ENCODE measurements at regions not wholly inside any gene's neighbourhood (a gene's known extent, or its start where the extent isn't known, plus 50 kb on each side); places are given as distances from the start of the nearest gene placed in this dataset.

DNA sequence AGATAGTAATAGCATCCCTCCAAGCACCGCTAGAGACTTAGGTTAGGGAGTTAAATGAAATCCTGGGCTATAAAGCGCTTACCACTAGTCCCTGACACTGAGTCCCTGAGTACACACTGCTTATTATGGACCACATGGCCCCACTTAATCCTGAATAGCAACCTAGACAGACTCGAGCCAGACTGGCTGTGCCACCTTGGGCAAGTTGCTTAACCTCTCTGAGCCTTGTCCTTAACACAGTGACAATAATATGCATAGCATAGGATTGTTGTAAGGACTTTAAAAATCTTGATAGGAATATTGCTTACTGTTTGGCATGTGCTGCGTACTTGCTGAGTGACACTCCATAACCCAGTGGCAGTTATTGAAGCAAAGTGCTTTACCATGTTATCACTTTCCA, 125.6 kb upstream of the SASH1 start:
- no peaks in the 10 kb centered on the region for H3K4me1 Mint-ChIP-seq
- no peaks in the 10 kb centered on the region for H3K36me3 Mint-ChIP-seq
- no peaks in the 10 kb centered on the region for H3K9me3 Mint-ChIP-seq
- no peak overlapping the region for H3K27ac Mint-ChIP-seq
- H3K27me3 Mint-ChIP-seq (ENCODE audit: low read depth in 3 of 3), result peaks cover 0 to 6% (median 3%) of the 10 kb centered on the region in 3 donors
- no peak overlapping the region for H3K4me3 Mint-ChIP-seq
- DNase-seq, result no peak

DNA sequence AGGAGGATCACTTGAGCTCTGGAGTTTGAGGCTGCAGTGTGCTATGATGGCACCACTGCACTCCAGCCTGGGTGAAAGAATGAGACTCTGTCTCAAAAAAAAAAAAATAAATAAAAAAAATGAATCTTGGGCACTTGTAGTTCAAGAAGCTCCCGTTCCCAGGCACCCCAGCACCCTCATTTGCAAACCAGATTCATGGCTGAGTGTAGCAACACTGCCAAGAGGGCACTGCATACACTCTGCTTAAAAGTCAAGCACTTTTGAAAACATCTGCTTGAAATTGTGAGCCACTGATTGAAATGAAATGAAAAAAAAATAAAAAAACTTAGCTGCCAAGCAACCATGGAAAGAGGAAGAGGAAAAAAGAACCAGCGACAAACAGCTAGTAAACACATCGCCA, 124.7 kb upstream of the SASH1 start:
- H3K4me3 Mint-ChIP-seq, result no peak overlapping the region
- H3K27me3 Mint-ChIP-seq (ENCODE audit: low read depth in 3 of 3), result peaks cover 2 to 4% (median 3%) of the 10 kb centered on the region in 3 donors
- DNase-seq, result no peak
- H3K4me1 Mint-ChIP-seq, result no peaks in the 10 kb centered on the region
- H3K27ac Mint-ChIP-seq, result no peak overlapping the region
- no peaks in the 10 kb centered on the region for H3K9me3 Mint-ChIP-seq
- H3K36me3 Mint-ChIP-seq, result no peaks in the 10 kb centered on the region

DNA sequence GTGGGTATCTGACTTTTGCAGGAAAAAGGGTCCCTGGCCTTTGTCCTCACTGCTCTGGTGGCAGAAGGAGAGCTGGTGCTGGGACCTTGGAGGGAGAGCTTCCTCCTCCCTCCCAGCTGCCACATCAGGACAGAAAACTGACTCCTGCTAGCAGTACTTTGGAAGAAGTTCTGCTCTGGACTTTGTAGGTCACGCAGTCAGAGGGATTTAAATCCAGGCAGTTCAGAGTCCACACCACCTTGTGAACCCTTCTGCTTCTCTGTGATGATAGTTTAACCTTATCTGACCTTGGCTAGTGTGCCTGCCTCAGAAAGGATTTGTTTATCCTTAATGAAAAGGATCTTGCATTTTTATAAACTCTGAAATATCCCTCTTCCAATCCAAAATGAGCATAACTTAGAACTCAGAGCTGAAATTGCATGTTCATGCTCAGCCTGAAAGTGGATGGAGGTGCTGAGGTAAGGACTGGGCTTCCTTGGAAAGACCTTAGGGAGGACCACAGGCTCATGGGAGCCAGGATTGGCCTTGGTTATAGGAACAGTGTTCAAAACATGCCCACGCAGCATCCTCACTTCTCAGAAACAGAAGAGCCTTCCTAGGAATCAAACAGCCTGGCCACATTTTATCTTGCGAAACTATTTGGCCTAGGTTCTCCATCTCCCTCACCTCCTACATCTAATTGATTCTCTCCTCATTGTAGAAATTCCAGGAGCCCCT, 123.9 kb upstream of the SASH1 start:
- Mint-ChIP-seq H3K4me1 (no peaks in the 10 kb centered on the region), H3K27me3 (ENCODE audit: low read depth in 3 of 3) (peaks cover 2 to 4% (median 3%) of the 10 kb centered on the region in 3 donors)

DNA sequence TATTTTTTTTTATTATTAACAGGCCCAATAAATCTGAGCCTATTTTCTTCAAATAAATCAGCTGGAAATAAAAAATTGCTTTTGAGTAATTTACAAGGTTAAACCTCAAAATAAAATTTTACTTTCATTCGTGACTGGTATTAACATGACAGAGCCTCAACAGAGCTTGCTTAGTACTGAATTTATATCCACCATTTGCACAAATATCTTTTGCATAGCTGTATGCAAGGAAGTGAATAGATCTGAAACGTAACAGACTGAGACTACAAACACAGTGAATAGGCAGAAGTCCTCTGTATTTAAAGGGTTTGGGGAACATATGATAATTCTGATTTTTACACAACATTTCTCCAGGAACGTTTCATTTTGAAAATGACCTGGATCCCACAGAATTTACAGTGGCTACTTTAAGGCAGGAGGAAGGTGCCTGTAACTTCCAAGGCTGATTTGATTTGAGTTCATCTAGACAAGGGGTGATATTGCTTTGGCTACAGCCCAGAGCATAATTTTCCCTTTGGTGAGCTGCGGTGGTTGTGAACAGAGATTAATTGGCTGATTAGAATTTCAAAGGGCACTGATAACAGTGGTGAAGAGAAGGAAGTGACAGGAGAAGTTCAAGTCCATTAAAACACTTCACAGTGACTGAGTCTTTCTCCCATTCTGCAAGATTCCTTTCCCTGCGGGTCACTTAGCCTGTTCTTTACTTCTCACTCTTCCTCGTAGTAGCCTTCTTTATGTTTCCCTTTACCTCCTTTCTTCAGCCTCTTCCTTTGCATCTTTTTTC, 121.2 kb upstream of the SASH1 start:
- peaks cover 0 to 1% (median 0%) of the 10 kb centered on the region in 6 donors for H3K9me3 Mint-ChIP-seq
- no peaks in the 10 kb centered on the region for H3K4me1 Mint-ChIP-seq
- peaks cover 4 to 5% (median 4%) of the 10 kb centered on the region in 3 donors for H3K27me3 Mint-ChIP-seq (ENCODE audit: low read depth in 3 of 3)
- H3K27ac Mint-ChIP-seq, result no peak overlapping the region
- H3K36me3 Mint-ChIP-seq, result no peaks in the 10 kb centered on the region
- no peak for DNase-seq
- no peak overlapping the region for H3K4me3 Mint-ChIP-seq

More for the DNA sequence above, 123.9 kb upstream of the SASH1 start:
- Mint-ChIP-seq H3K4me3 (no peak overlapping the region), H3K9me3 (no peaks in the 10 kb centered on the region), H3K27ac (no peak overlapping the region), H3K36me3 (no peaks in the 10 kb centered on the region)
- DNase-seq, result no peak

DNA sequence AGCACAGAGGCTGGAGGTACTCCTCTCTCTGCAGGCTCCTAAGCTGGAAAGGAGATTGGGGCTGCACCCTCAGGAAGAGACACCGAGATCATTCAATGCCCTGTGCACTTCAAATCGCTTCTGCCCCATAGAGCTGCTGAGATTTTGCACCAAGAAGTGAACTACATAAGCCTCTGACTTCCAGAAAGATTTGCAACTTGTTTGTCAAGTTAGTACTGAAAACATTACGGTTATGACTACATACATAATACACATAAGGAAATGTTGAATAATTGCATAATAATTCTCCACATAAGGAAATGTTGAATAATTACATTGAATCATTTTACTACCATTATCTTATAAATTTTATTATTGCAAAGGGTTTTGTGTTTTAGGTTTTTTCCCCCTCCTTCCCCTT, 120.3 kb upstream of the SASH1 start:
- H3K4me3 Mint-ChIP-seq, result no peak overlapping the region
- no peak overlapping the region for H3K27ac Mint-ChIP-seq
- no peak for DNase-seq
- H3K9me3 Mint-ChIP-seq, result peaks cover 0 to 1% (median 0%) of the 10 kb centered on the region in 6 donors
- H3K27me3 Mint-ChIP-seq (ENCODE audit: low read depth in 3 of 3), result peaks cover 4 to 6% (median 5%) of the 10 kb centered on the region in 3 donors
- no peaks in the 10 kb centered on the region for H3K4me1 Mint-ChIP-seq
- no peaks in the 10 kb centered on the region for H3K36me3 Mint-ChIP-seq

DNA sequence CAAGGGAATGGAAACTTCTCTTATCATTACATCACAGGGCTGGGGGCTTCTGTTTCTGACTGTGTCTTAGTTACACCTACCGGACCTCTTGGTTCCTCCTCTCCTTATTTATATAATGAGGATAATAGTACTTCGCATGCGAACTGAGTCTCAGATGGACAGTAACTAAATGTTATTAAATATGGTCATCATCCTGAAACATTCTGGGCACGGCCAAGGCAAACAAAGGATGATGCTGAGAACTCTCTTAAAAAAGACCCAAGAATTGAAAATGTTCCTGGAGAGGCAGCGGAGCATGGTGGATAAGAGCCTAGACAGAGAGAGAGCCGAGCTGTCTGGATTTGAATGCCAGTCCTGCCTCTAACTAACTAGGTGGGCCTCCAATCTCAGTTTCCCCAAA, 119.8 kb upstream of the SASH1 start:
- Mint-ChIP-seq H3K9me3 (peaks cover 0 to 1% (median 0%) of the 10 kb centered on the region in 6 donors), H3K27ac (no peak overlapping the region), H3K4me1 (no peaks in the 10 kb centered on the region), H3K4me3 (no peak overlapping the region), H3K27me3 (ENCODE audit: low read depth in 3 of 3) (peaks cover 4 to 6% (median 5%) of the 10 kb centered on the region in 3 donors), H3K36me3 (no peaks in the 10 kb centered on the region)
- no peak for DNase-seq

DNA sequence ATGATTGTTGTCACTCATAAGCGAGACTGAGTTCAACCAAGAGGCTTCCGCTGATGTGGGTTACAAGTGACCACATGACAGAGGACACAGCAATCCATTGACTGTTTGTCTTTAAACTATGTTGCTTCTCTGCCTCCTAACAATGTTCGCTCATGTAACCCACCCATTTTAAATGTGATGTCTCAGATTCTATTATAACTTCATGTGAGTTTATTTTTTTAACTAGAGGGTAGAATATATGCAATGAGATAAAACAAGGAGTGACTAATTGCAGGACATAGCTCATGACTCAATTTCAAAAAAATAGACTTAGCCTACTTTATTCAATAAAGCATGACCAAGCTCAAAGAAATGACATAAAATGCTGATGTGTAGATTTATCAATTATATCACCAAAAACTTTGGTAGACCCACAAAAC, 119.2 kb upstream of the SASH1 start:
- Mint-ChIP-seq H3K4me1 (no peaks in the 10 kb centered on the region), H3K36me3 (no peaks in the 10 kb centered on the region), H3K27me3 (ENCODE audit: low read depth in 3 of 3) (peaks cover 4 to 8% (median 5%) of the 10 kb centered on the region in 3 donors), H3K4me3 (no peak overlapping the region), H3K9me3 (peaks cover 0 to 1% (median 0%) of the 10 kb centered on the region in 6 donors), H3K27ac (no peak overlapping the region)
- no peak for DNase-seq

DNA sequence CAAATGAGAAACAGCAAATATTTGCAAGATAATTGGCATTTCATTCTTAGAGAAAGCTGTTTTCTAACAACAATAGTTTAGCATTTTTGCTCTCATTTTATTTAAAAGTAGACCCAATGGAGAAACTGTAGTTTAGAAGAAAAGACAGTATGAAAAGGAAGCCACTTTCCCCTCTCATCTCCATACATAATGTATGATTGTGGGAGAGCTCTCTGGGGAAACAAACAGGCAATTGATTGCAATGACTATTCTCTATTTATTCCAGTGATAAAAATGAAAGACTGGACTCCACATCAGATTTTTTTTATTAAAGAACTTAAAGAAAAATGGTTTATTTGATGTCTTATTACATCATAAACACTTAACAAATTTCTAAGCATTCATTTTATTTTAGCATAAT, 116.8 kb upstream of the SASH1 start:
- H3K27me3 Mint-ChIP-seq (ENCODE audit: low read depth in 3 of 3), result peaks cover 3 to 8% (median 5%) of the 10 kb centered on the region in 3 donors
- no peaks in the 10 kb centered on the region for H3K36me3 Mint-ChIP-seq
- H3K4me1 Mint-ChIP-seq, result no peaks in the 10 kb centered on the region
- peaks cover 0 to 1% (median 0%) of the 10 kb centered on the region in 6 donors for H3K9me3 Mint-ChIP-seq
- no peak overlapping the region for H3K27ac Mint-ChIP-seq
- DNase-seq, result no peak
- no peak overlapping the region for H3K4me3 Mint-ChIP-seq

DNA sequence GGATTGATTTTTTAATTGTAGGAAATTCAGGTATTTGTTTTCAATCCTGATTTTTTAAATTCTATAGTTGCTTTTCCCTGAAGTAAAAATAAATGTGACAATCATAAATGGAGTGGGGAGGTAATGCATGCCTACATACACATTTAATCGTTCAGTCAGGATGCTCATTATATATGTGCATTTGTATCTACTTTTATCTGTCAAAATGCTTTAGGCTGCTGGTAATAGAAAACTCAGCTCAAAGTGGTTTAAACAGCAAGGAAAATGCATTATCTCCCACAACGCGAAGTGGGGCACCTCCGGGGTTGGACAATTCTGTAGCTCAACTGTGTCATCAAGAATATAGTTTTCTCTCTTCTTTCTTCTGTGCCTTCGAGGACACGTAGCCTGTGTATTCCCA, 116.4 kb upstream of the SASH1 start:
- no peak for DNase-seq

DNA sequence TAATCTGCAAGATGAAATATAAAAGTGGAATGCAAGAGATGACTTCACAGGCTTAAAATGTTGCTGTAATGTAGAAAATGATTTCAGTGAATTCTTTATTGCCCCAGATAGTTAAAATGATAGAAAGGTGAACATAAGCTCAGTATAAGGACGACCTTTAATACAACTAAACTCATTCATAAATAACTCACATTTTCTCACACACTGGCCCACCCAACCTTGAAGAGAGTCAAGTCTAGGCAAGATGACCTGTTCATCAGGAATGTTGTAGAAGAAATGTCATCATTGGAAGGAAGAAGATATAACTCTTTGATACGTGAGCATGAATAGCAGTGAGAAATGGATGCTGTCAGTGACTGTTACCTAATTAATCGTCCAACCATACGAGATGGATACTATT, 111.1 kb upstream of the SASH1 start:
- H3K9me3 Mint-ChIP-seq, result peaks cover 0 to 2% (median 0%) of the 10 kb centered on the region in 6 donors
- H3K36me3 Mint-ChIP-seq, result no peaks in the 10 kb centered on the region
- H3K4me3 Mint-ChIP-seq, result no peak overlapping the region
- H3K27ac Mint-ChIP-seq, result no peak overlapping the region
- DNase-seq, result no peak
- H3K4me1 Mint-ChIP-seq, result no peaks in the 10 kb centered on the region
- H3K27me3 Mint-ChIP-seq (ENCODE audit: low read depth in 3 of 3), result peaks cover 2 to 9% (median 4%) of the 10 kb centered on the region in 3 donors

More for the DNA sequence above, 116.4 kb upstream of the SASH1 start:
- Mint-ChIP-seq H3K36me3 (no peaks in the 10 kb centered on the region), H3K4me1 (no peaks in the 10 kb centered on the region), H3K27ac (no peak overlapping the region), H3K4me3 (no peak overlapping the region), H3K9me3 (peaks cover 0 to 1% (median 0%) of the 10 kb centered on the region in 6 donors), H3K27me3 (ENCODE audit: low read depth in 3 of 3) (peaks cover 2 to 8% (median 5%) of the 10 kb centered on the region in 3 donors)

DNA sequence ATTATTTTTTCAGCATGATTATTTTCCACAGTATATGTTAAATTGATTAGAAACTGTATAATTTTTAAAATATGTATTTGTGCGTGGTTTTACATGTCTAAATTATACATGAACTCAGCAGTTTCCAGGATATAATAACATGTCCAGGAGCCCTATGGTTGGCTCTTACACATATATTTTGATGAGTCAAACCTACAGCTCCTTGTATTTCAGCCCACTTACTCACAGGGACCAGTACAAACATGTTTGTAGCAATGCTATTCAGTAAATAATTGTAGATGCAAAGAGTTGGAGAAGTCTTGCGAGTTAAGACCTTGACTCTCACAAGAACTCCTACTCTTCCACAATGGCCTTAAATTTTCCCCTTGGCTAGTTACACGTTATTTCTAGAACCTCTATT, 107.2 kb upstream of the SASH1 start:
- H3K4me3 Mint-ChIP-seq, result no peak overlapping the region
- H3K36me3 Mint-ChIP-seq, result no peaks in the 10 kb centered on the region
- peaks cover 0 to 3% (median 0%) of the 10 kb centered on the region in 6 donors for H3K9me3 Mint-ChIP-seq
- peaks cover 2 to 6% (median 5%) of the 10 kb centered on the region in 3 donors for H3K27me3 Mint-ChIP-seq (ENCODE audit: low read depth in 3 of 3)
- no peaks in the 10 kb centered on the region for H3K4me1 Mint-ChIP-seq
- no peak for DNase-seq
- no peak overlapping the region for H3K27ac Mint-ChIP-seq

DNA sequence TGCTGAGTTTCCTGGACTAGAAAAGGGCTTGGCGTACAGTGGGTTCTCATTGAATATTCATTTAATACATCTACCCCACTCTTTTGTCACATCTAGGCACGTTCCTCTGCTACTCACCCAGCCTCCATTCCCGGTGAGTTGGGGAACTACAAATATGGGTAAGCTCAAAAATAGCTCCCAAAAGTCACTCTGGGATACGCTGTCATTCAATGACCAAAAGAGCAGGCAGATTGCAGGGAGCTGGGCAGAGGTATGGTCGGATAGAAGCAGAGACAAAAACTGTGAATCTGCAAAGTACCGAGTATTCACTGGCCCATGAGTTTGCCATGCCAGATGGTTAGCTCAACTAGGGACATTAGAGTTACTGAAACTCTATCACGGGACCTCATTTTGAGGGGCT, 103.9 kb upstream of the SASH1 start:
- H3K9me3 Mint-ChIP-seq, result peaks cover 0 to 4% (median 0%) of the 10 kb centered on the region in 6 donors
- no peak overlapping the region for H3K27ac Mint-ChIP-seq
- H3K27me3 Mint-ChIP-seq (ENCODE audit: low read depth in 3 of 3), result peaks cover 0 to 7% (median 6%) of the 10 kb centered on the region in 3 donors
- no peak for DNase-seq
- no peak overlapping the region for H3K4me3 Mint-ChIP-seq
- H3K36me3 Mint-ChIP-seq, result no peaks in the 10 kb centered on the region
- H3K4me1 Mint-ChIP-seq, result no peaks in the 10 kb centered on the region

DNA sequence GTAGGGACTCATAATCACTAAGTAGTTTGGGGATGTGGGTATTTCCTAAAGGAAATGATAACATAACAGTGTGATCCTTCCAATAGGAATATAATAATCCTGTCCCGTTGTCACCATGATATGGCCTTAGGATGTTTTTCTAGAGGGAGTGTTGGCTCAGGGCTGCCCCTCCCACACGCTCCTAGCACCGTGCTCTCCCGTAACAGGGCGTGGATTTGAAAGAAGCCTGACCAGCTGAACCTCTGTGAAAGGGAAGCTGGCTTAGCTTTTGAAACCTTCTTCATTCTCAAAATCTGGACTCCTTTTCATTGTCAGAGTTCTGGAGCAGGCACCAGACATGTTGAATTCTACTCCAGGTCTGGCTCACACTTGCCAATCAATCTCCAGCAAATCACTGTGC, 103.4 kb upstream of the SASH1 start:
- Mint-ChIP-seq H3K4me1 (no peaks in the 10 kb centered on the region), H3K27ac (no peak overlapping the region), H3K9me3 (peaks cover 0 to 4% (median 0%) of the 10 kb centered on the region in 6 donors), H3K4me3 (no peak overlapping the region), H3K36me3 (no peaks in the 10 kb centered on the region), H3K27me3 (ENCODE audit: low read depth in 3 of 3) (peaks cover 0 to 6% (median 6%) of the 10 kb centered on the region in 3 donors)
- no peak for DNase-seq

DNA sequence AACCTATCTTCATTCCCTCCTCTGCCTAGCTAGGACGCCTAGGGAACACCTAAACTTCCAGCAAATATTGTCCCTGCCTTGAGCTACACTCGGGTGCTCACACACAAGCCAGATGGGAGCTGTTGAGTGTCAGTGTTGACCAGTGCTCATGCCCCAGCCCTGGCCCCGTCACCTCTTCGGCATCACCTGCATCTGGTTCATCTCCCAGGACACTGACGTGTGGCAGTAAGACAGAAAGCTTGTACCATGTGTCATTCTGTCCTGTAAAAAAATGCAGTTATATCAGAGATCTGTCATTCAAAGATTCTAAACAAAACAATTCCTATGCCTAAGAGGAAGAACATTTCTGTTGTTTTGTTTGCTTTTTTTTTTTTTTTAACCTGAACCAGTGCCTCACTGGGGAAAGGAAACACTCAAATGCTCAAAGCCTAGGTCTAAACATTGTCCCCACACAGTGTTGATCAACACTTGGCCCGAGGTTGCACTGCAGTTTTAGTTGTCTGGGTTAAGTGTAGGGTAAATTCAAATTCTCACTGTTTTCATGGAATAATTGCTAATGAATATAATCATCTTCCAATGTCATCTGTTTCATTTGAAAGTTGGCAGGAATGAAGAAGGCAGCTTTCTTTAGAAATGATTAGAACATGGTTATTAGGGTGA, 102.7 kb upstream of the SASH1 start:
- peaks cover 0 to 4% (median 0%) of the 10 kb centered on the region in 6 donors for H3K9me3 Mint-ChIP-seq
- no peaks in the 10 kb centered on the region for H3K36me3 Mint-ChIP-seq
- H3K27ac Mint-ChIP-seq, result no peak overlapping the region
- H3K4me3 Mint-ChIP-seq, result no peak overlapping the region
- H3K4me1 Mint-ChIP-seq, result no peaks in the 10 kb centered on the region
- peaks cover 0 to 6% (median 5%) of the 10 kb centered on the region in 3 donors for H3K27me3 Mint-ChIP-seq (ENCODE audit: low read depth in 3 of 3)
- DNase-seq, result no peak

All from immature natural killer cell (primary cell).